ENCODE measurements at regions not wholly inside any gene's neighbourhood (a gene's known extent, or its start where the extent isn't known, plus 50 kb on each side); places are given as distances from the start of the nearest gene placed in this dataset.

- Histone ChIP-seq H3K9ac (ENCODE audit: low read depth in 1 of 2, low read length in 2 of 2) (no peak overlapping the region), H3K9me3 (ENCODE audit: control insufficient read depth in 4 of 4, low read length in 3 of 4) (no peaks in the 10 kb centered on the region), H3K4me3 (ENCODE audit: low read depth in 1 of 3, low read length in 3 of 3) (no peak overlapping the region), H3K27ac (ENCODE audit: low read depth in 1 of 2, low read length in 2 of 2) (no peak overlapping the region), H3K27me3 (ENCODE audit: control insufficient read depth in 4 of 4, insufficient read depth in 4 of 4, low read length in 3 of 4) (no peaks in the 10 kb centered on the region), H3K36me3 (ENCODE audit: control insufficient read depth in 4 of 4, insufficient read depth in 3 of 4, low read depth in 1 of 4, low read length in 3 of 4) (no peaks in the 10 kb centered on the region), H3K4me1 (ENCODE audit: control insufficient read depth in 4 of 4, insufficient read depth in 4 of 4, low read length in 3 of 4) (no peaks in the 10 kb centered on the region)
- TF ChIP-seq GABPA (IDR thresholded peaks at IDR 0.05 in 1 of 2, conservative IDR thresholded peaks at IDR 0.05 in 1 of 2), result no peak
- no peak for TF ChIP-seq MAX (IDR thresholded peaks at IDR 0.05)
- no peak for TF ChIP-seq RAD21 (IDR thresholded peaks at IDR 0.05)
- TF ChIP-seq EGR1 (IDR thresholded peaks at IDR 0.05; ENCODE audit: low read depth in 2 of 2), result no peak
- TF ChIP-seq NR2F2 (IDR thresholded peaks at IDR 0.05), result no peak
- TF ChIP-seq CTCF (IDR thresholded peaks at IDR 0.05; ENCODE audit: low read depth, low read length, missing input control), result no peak
- no peak for TF ChIP-seq ZBTB33 (IDR thresholded peaks at IDR 0.05)
- TF ChIP-seq SP1 (IDR thresholded peaks at IDR 0.05), result no peak
- TF ChIP-seq HNF4A (conservative IDR thresholded peaks at IDR 0.05), result no peak
- no peak for TF ChIP-seq RXRA (IDR thresholded peaks at IDR 0.05)
- TF ChIP-seq FOXA2 (IDR thresholded peaks at IDR 0.05), result no peak
- no peak for TF ChIP-seq REST (IDR thresholded peaks at IDR 0.05)
- TF ChIP-seq JUND (IDR thresholded peaks at IDR 0.05), result no peak
- no peak for TF ChIP-seq YY1 (IDR thresholded peaks at IDR 0.05)
- no peak for TF ChIP-seq HNF4G (IDR thresholded peaks at IDR 0.05)
- 65% methylated on average over 2 of the region's 2 CpGs for WGBS
- no peak for DNase-seq (ENCODE audit: low spot score)
Measured at GRCh38 chr4:130257271-130257670, 1161.3 kb downstream of the C4orf33 start.

GRCh38 chr4:130266814-130267213, 1170.9 kb downstream of the C4orf33 start:
- H3K4me3 ChIP-seq (ENCODE audit: low read depth in 1 of 3, low read length in 3 of 3), result no peak overlapping the region
- H3K4me1 ChIP-seq (ENCODE audit: control insufficient read depth in 4 of 4, insufficient read depth in 4 of 4, low read length in 3 of 4), result no peaks in the 10 kb centered on the region
- H3K27me3 ChIP-seq (ENCODE audit: control insufficient read depth in 4 of 4, insufficient read depth in 4 of 4, low read length in 3 of 4), result no peaks in the 10 kb centered on the region
- no peak for DNase-seq (ENCODE audit: low spot score)
- H3K9ac ChIP-seq (ENCODE audit: low read depth in 1 of 2, low read length in 2 of 2), result no peak overlapping the region
- WGBS, result 75% methylated on average over 2 of the region's 2 CpGs
- H3K9me3 ChIP-seq (ENCODE audit: control insufficient read depth in 4 of 4, low read length in 3 of 4), result peaks cover 0 to 2% (median 0%) of the 10 kb centered on the region in 4 donors
- no peak overlapping the region for H3K27ac ChIP-seq (ENCODE audit: low read depth in 1 of 2, low read length in 2 of 2)
- no peaks in the 10 kb centered on the region for H3K36me3 ChIP-seq (ENCODE audit: control insufficient read depth in 4 of 4, insufficient read depth in 3 of 4, low read depth in 1 of 4, low read length in 3 of 4)
- TF ChIP-seq RAD21 (IDR thresholded peaks at IDR 0.05), result no peak
- no peak for TF ChIP-seq TAF1 (conservative IDR thresholded peaks at IDR 0.05)
